WERI-Rb-1 (cell line): ENCODE measurements at regions not wholly inside any gene's neighbourhood (a gene's known extent, or its start where the extent isn't known, plus 50 kb on each side); places are given as distances from the start of the nearest gene placed in this dataset.
"Not testable (repeated sequence)": the region's sequence is repeated elsewhere in the genome, so short reads cannot be mapped to it uniquely, and the experiment has no call there.

Source experiments
- DNase-seq: peaks from one replicate; pipeline ENCODE4 v3.0.0-alpha.2; 2020
- H3K27ac ChIP-seq: fragments of 250-450 bp; sonication (Bioruptor Pico); 2 replicates; pipeline ENCODE4 v1.5.1; 2020; ENCODE audit warnings: mild to moderate bottlenecking, moderate library complexity
- H3K27me3 ChIP-seq: fragments of 250-450 bp; sonication (Bioruptor Pico); 2 replicates; pipeline ENCODE4 v1.5.1; 2021; ENCODE audit warnings: mild to moderate bottlenecking, low read depth, moderate library complexity; ENCODE audit not compliant: insufficient read depth, severe bottlenecking
- H3K36me3 ChIP-seq: fragments of 250-450 bp; sonication (Bioruptor Pico); 2 replicates; pipeline ENCODE4 v1.5.1; 2020; ENCODE audit warnings: mild to moderate bottlenecking, moderate library complexity
- H3K4me3 ChIP-seq: 2 replicates; pipeline ENCODE4 v1.5.1; 2011; ENCODE audit warnings: low read depth, mild to moderate bottlenecking, control low read depth, low read length
- H3K9me3 ChIP-seq: fragments of 250-450 bp; sonication (Bioruptor Pico); 2 replicates; pipeline ENCODE4 v1.5.1; 2021; ENCODE audit warnings: mild to moderate bottlenecking, moderate library complexity; ENCODE audit not compliant: severe bottlenecking
- TF ChIP-seq, protein P1 (sequence below): IDR thresholded peaks from 2 replicates; pipeline ENCODE4 v1.5.1; 2011; ENCODE audit warnings: low read depth, mild to moderate bottlenecking, control low read depth, inconsistent platforms, low read length

GRCh38 chr18:35811896-35812295 lies 160.6 kb upstream of the RMP24 start:
- TF ChIP-seq, protein P1, sequence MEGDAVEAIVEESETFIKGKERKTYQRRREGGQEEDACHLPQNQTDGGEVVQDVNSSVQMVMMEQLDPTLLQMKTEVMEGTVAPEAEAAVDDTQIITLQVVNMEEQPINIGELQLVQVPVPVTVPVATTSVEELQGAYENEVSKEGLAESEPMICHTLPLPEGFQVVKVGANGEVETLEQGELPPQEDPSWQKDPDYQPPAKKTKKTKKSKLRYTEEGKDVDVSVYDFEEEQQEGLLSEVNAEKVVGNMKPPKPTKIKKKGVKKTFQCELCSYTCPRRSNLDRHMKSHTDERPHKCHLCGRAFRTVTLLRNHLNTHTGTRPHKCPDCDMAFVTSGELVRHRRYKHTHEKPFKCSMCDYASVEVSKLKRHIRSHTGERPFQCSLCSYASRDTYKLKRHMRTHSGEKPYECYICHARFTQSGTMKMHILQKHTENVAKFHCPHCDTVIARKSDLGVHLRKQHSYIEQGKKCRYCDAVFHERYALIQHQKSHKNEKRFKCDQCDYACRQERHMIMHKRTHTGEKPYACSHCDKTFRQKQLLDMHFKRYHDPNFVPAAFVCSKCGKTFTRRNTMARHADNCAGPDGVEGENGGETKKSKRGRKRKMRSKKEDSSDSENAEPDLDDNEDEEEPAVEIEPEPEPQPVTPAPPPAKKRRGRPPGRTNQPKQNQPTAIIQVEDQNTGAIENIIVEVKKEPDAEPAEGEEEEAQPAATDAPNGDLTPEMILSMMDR = no peak
- no peak for DNase-seq

DNA sequence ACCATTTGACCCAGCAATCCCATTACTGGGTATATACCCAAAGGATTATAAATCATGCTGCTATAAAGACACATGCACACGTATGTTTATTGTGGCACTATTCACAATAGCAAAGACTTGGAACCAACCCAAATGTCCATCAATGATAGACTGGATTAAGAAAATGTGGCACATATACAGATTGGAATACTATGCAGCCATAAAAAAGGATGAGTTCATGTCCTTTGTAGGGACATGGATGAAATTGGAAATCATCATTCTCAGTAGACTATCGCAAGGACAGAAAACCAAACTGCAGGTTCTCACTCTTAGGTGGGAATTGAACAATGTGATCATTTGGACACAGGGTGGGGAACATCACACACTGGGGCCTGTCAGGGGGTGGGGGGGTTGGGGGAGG lies 157.5 kb upstream of the RMP24 start:
- DNase-seq, H3K27me3 ChIP-seq, H3K4me3 ChIP-seq, H3K9me3 ChIP-seq, H3K36me3 ChIP-seq, H3K27ac ChIP-seq: not testable (repeated sequence)

More at GRCh38 chr18:35811896-35812295, 160.6 kb upstream of the RMP24 start:
- H3K27me3 ChIP-seq = no peaks in the 10 kb centered on the region
- no peaks in the 10 kb centered on the region for H3K36me3 ChIP-seq
- H3K9me3 ChIP-seq = no peaks in the 10 kb centered on the region
- no peak overlapping the region for H3K27ac ChIP-seq
- no peak overlapping the region for H3K4me3 ChIP-seq

DNA sequence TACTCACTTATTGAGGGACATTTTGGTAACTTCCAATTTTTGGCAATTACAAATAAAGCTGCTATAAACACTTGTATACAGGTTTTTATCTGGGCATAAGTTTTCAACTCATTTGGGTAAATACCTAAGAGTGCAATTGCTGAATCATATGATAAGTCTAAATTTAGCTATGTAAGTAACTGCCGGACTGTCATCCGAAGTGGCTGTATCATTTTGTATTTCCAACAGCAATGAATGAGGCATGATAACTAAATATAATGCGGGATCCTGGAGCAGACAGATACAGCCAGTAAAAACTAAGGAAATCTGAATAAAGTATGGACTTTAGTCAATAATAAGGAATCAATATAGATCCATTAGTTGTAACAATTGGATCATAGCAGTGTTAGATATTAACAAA lies 156.5 kb upstream of the RMP24 start:
- Histone ChIP-seq H3K27me3 (peaks cover 4% of the 10 kb centered on the region), H3K27ac (no peak overlapping the region), H3K36me3 (no peaks in the 10 kb centered on the region), H3K4me3 (no peak overlapping the region), H3K9me3 (no peaks in the 10 kb centered on the region)
- DNase-seq = no peak
- TF ChIP-seq, protein P1 = no peak

DNA sequence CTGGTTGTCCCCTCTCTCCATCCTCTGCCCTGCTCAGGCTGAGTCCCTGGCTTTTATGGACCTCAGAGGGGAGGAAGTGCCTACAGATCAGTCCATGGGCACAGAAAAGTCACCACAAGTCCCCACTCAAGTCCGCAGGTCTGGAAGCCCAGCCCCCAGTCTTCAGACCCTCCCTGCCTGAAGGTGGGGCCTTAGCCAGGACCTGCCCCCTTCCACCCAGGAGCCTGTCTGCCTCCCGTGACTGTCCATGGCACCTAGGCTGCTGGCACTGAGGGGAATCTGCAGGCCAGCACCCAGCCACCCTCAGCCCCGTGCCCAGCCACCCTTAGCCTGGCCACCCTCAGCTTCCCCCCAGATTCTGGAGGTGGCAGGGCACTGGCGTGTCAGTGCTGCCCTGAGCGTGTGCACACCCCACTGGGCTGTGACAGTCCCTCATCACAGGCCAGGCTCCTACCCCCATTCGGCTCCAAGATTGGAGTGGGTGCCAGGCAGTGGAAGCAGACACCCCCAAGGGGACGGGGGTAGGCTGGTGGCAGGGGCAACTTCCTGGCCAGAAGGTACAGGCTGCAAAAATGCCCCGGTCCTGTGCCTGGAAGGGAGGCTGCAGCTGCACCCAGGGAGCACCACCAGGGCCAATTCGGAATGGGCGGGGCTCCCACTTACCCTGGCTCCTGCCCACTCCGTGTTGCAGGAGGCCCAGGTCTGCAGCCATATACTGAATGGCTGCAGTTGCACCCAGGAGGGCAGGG lies 154.7 kb upstream of the RMP24 start:
- Histone ChIP-seq H3K4me3 (no peak overlapping the region), H3K9me3 (no peaks in the 10 kb centered on the region), H3K27ac (no peak overlapping the region), H3K36me3 (no peaks in the 10 kb centered on the region), H3K27me3 (peaks cover 4% of the 10 kb centered on the region)
- TF ChIP-seq, protein P1 = no peak
- DNase-seq = no peak

DNA sequence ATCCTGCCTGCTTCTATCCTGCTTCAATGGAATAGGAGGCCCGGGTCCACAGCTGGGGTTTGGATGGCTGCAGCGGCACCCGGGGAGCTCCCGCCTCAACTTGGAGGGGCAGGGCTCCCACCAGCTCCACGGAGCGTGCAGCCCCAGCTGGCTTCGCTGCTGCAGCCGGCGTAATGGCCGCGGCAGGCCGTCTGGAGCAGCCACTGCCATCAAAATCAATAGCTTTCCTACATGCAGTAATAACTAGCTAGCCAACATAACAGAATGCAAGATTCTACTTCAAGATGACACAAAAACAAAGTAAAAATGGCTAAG lies 154.2 kb upstream of the RMP24 start:
- no peak overlapping the region for H3K4me3 ChIP-seq
- H3K36me3 ChIP-seq = no peaks in the 10 kb centered on the region
- TF ChIP-seq, protein P1 = no peak
- no peak for DNase-seq
- H3K27ac ChIP-seq = no peak overlapping the region
- no peaks in the 10 kb centered on the region for H3K9me3 ChIP-seq
- peaks cover 4% of the 10 kb centered on the region for H3K27me3 ChIP-seq

DNA sequence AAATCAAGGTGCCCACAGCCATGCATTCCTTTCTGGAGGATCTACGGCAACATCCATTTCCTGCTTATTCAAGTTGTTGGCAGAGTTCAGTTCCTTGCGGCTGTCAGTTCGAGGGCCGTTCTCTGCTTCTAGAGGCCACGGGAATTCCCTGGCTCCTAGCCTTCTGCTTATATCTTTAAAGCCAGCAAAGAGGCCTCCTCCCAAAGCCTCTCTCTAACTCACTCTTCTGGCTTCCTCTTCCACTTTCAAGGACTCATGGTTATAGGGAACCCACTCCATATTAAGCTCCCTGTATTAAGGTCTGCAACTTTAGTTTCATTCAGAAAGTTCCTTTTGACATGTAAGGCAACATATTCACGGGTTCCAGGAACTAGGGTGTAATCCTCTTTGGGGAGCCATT lies 150.1 kb upstream of the RMP24 start:
- peaks cover 4% of the 10 kb centered on the region for H3K27me3 ChIP-seq
- TF ChIP-seq, protein P1 = no peak
- no peak for DNase-seq
- no peaks in the 10 kb centered on the region for H3K36me3 ChIP-seq
- no peak overlapping the region for H3K27ac ChIP-seq
- H3K4me3 ChIP-seq = no peak overlapping the region
- no peaks in the 10 kb centered on the region for H3K9me3 ChIP-seq
